Neural cell (in vitro differentiated cells): ENCODE measurements at regions not wholly inside any gene's neighbourhood (a gene's known extent, or its start where the extent isn't known, plus 50 kb on each side); places are given as distances from the start of the nearest gene placed in this dataset.

ENCODE experiments used
- H2AFZ ChIP-seq: fragments of 200-600, 300-800 bp; sonication (generic), shearing (Covaris generic); 2 replicates; pipeline ENCODE4 v1.6.0; 2014; ENCODE audit warnings: low read depth, mild to moderate bottlenecking, antibody characterized with exemption, low read length, moderate library complexity
- H3F3A ChIP-seq: fragments of 200-600 bp; shearing (Covaris generic); 2 replicates; pipeline ENCODE4 v1.6.1; 2016; ENCODE audit warnings: mild to moderate bottlenecking, moderate library complexity, mixed read lengths, antibody characterized with exemption, low read length; ENCODE audit not compliant: insufficient read depth, poor library complexity, severe bottlenecking
- H3K27ac ChIP-seq: fragments of 200-600, 300-800 bp; sonication (generic), shearing (Covaris generic); 2 replicates; pipeline ENCODE4 v1.5.1; 2014; ENCODE audit warnings: mild to moderate bottlenecking, low read length, moderate library complexity
- H3K27me3 ChIP-seq: fragments of 300-800, 200-600 bp; sonication (generic), shearing (Covaris generic); 2 replicates; pipeline ENCODE4 v1.6.0; 2014; ENCODE audit warnings: mild to moderate bottlenecking, low read depth, low read length, moderate library complexity; ENCODE audit not compliant: insufficient read depth
- H3K36me3 ChIP-seq: fragments of 300-800, 200-600 bp; sonication (generic), shearing (Covaris generic); 2 replicates; pipeline ENCODE4 v1.5.1; 2014; ENCODE audit warnings: mild to moderate bottlenecking, antibody characterized with exemption, low read length, moderate library complexity; ENCODE audit not compliant: insufficient read depth
- H3K4me2 ChIP-seq: fragments of 300-800, 200-600 bp; sonication (generic), shearing (Covaris generic); 2 replicates; pipeline ENCODE4 v1.6.0; 2014; ENCODE audit warnings: mild to moderate bottlenecking, low read length
- H3K4me3 ChIP-seq: fragments of 300-800, 200-600 bp; sonication (generic), shearing (Covaris generic); 2 replicates; pipeline ENCODE4 v1.5.1; 2014; ENCODE audit warnings: mild to moderate bottlenecking, low read length, moderate library complexity
- H3K79me2 ChIP-seq: fragments of 200-600 bp; shearing (Covaris generic); replicated peaks from 2 replicates; pipeline ENCODE4 v1.6.0; 2014; ENCODE audit warnings: mild to moderate bottlenecking, low read length, moderate library complexity; ENCODE audit not compliant: insufficient read depth
- H3K9ac ChIP-seq: fragments of 300-800, 200-600 bp; sonication (generic), shearing (Covaris generic); 2 replicates; pipeline ENCODE4 v1.6.1; 2016; ENCODE audit warnings: mild to moderate bottlenecking, low read length, mixed read lengths
- H3K9me2 ChIP-seq: fragments of 200-600 bp; shearing (Covaris generic); 2 replicates; pipeline ENCODE4 v1.6.1; 2016; ENCODE audit warnings: mild to moderate bottlenecking, low read length, mixed read lengths; ENCODE audit not compliant: insufficient read depth
- H3K9me3 ChIP-seq: fragments of 200-600, 300-800 bp; sonication (generic), shearing (Covaris generic); 2 replicates; pipeline ENCODE4 v1.6.1; 2016; ENCODE audit warnings: mild to moderate bottlenecking, mixed run types, low read length, moderate library complexity, mixed read lengths
- H4K20me1 ChIP-seq: fragments of 200-600 bp; shearing (Covaris generic); 2 replicates; pipeline ENCODE4 v1.6.1; 2016; ENCODE audit warnings: mild to moderate bottlenecking, mixed run types; ENCODE audit not compliant: insufficient read depth
- CTCF ChIP-seq: fragments of 450-650 bp; IDR thresholded peaks from 2 replicates; pipeline ENCODE4 v1.5.1; 2014; ENCODE audit warnings: antibody characterized with exemption, mild to moderate bottlenecking, moderate library complexity; ENCODE audit not compliant: poor library complexity, severe bottlenecking
- EP300 ChIP-seq: fragments of 450-650 bp; conservative IDR thresholded peaks from 2 replicates; pipeline ENCODE4 v1.6.1; 2014; ENCODE audit warnings: antibody characterized with exemption, mild to moderate bottlenecking, moderate library complexity; ENCODE audit not compliant: poor library complexity, severe bottlenecking
- EZH2 ChIP-seq: fragments of 200-600, 300-800 bp; shearing (Covaris generic), sonication (generic); IDR thresholded peaks from 2 replicates; pipeline ENCODE4 v1.6.1; 2014; ENCODE audit warnings: antibody characterized with exemption, low read length, borderline replicate concordance, mild to moderate bottlenecking; ENCODE audit not compliant: insufficient read depth, poor library complexity, severe bottlenecking
- MXI1 ChIP-seq: fragments of 450-650 bp; conservative IDR thresholded peaks from 2 replicates; pipeline ENCODE4 v1.6.1; 2014; ENCODE audit warnings: antibody characterized with exemption, mild to moderate bottlenecking; ENCODE audit not compliant: poor library complexity, severe bottlenecking
- POLR2AphosphoS5 ChIP-seq: IDR thresholded peaks from 2 replicates; pipeline ENCODE4 v1.6.1; 2012
- RAD21 ChIP-seq: fragments of 450-650 bp; conservative IDR thresholded peaks from 2 replicates; pipeline ENCODE4 v1.6.1; 2014; ENCODE audit warnings: antibody characterized with exemption, mild to moderate bottlenecking, moderate library complexity
- REST ChIP-seq: IDR thresholded peaks from 2 replicates; pipeline ENCODE4 v1.6.1; 2012; ENCODE audit warnings: borderline replicate concordance
- SMC3 ChIP-seq: fragments of 450-650 bp; conservative IDR thresholded peaks from 2 replicates; pipeline ENCODE4 v1.6.1; 2014; ENCODE audit warnings: antibody characterized with exemption, mild to moderate bottlenecking, moderate library complexity; ENCODE audit not compliant: poor library complexity
- TAF1 ChIP-seq: IDR thresholded peaks from 2 replicates; pipeline ENCODE4 v1.6.1; 2012; ENCODE audit warnings: low read depth

- Histone ChIP-seq H3K4me3 (no peak overlapping the region), H4K20me1 (no peaks in the 10 kb centered on the region), H3K27ac (no peak overlapping the region), H3K9ac (no peak overlapping the region), H3K4me2 (no peak overlapping the region), H3F3A (no peaks in the 10 kb centered on the region), H3K36me3 (no peaks in the 10 kb centered on the region), H3K9me2 (no peaks in the 10 kb centered on the region), H2AFZ (no peak overlapping the region), H3K27me3 (no peaks in the 10 kb centered on the region), H3K9me3 (no peaks in the 10 kb centered on the region), H3K79me2 (no peaks in the 10 kb centered on the region)
- no peak for TF ChIP-seq EZH2
- TF ChIP-seq RAD21 = no peak
- TF ChIP-seq REST = no peak
- TF ChIP-seq EP300 = no peak
- TF ChIP-seq CTCF = no peak
- TF ChIP-seq MXI1 = no peak
- no peak for TF ChIP-seq SMC3
- TF ChIP-seq TAF1 = no peak
- TF ChIP-seq POLR2AphosphoS5 = no peak
These were observed 156.9 kb upstream of the IGSF21 start for GRCh38 chr1:17950728-17951127.

GRCh38 chr1:17952506-17952905 lies 155.1 kb upstream of the IGSF21 start:
- no peak overlapping the region for H3K27ac ChIP-seq
- no peaks in the 10 kb centered on the region for H3K9me3 ChIP-seq
- no peak overlapping the region for H3K4me3 ChIP-seq
- no peaks in the 10 kb centered on the region for H3K79me2 ChIP-seq
- no peaks in the 10 kb centered on the region for H3F3A ChIP-seq
- H3K9me2 ChIP-seq = no peaks in the 10 kb centered on the region
- no peak overlapping the region for H3K9ac ChIP-seq
- no peak overlapping the region for H2AFZ ChIP-seq
- TF ChIP-seq TAF1 = no peak
- no peak for TF ChIP-seq SMC3
- H3K27me3 ChIP-seq = no peaks in the 10 kb centered on the region
- H4K20me1 ChIP-seq = no peaks in the 10 kb centered on the region
- H3K4me2 ChIP-seq = no peak overlapping the region
- no peaks in the 10 kb centered on the region for H3K36me3 ChIP-seq

- Histone ChIP-seq H3K36me3 (no peaks in the 10 kb centered on the region), H3K27ac (no peak overlapping the region), H3K4me2 (no peak overlapping the region), H3K4me3 (no peak overlapping the region), H2AFZ (no peak overlapping the region), H3K79me2 (no peaks in the 10 kb centered on the region), H3K9me2 (no peaks in the 10 kb centered on the region), H3K9ac (no peak overlapping the region), H3K27me3 (no peaks in the 10 kb centered on the region), H4K20me1 (no peaks in the 10 kb centered on the region), H3F3A (no peaks in the 10 kb centered on the region), H3K9me3 (no peaks in the 10 kb centered on the region)
- TF ChIP-seq MXI1 (no peak), EZH2 (no peak), SMC3 (no peak), TAF1 (no peak), EP300 (no peak), RAD21 (no peak), CTCF (no peak), REST (no peak), POLR2AphosphoS5 (no peak)
These were observed 153.7 kb upstream of the IGSF21 start for GRCh38 chr1:17953921-17954320.
